IMR-90 (cell line): ENCODE measurements at regions not wholly inside any gene's neighbourhood (a gene's known extent, or its start where the extent isn't known, plus 50 kb on each side); places are given as distances from the start of the nearest gene placed in this dataset.

Source experiments
- ATAC-seq: fragments of 200-7000 bp; cut with Tn5 transposase; 2 replicates; pipeline ENCODE4 v1.9.1; 2020; ENCODE audit warnings: low read depth, mild to moderate bottlenecking, moderate library complexity
- BruUV-seq: library from RNA; stranded (reverse); fragments of 400-500 nt; replicated peaks from 2 replicates; lab custom pipeline; 2021; lab: Mats Ljungman, UMichigan
- CTCF ChIA-PET: fragments of 300-600 bp; formaldehyde crosslinking; extraction: SDS; loops from one replicate; lab custom pipeline; 2021; ENCODE audit warnings: antibody characterized with exemption; lab: Yijun Ruan, JAX
- POLR2A ChIA-PET: fragments of 300-600 bp; sonication (Branson Sonifier 250); formaldehyde crosslinking; loops from one replicate; lab custom pipeline; 2022; ENCODE audit warnings: antibody characterized with exemption; ENCODE audit not compliant: unreplicated experiment; lab: Charles Lee
- DNase-seq: peaks from one replicate; pipeline ENCODE4 v3.0.0; 2013
- H2AFZ ChIP-seq: replicated peaks from 2 replicates; pipeline ENCODE3; 2013; ENCODE audit warnings: low read length, mild to moderate bottlenecking; ENCODE audit not compliant: poor library complexity
- H2AK5ac ChIP-seq: 2 replicates; pipeline ENCODE4 v1.6.1; 2013; ENCODE audit warnings: low read depth, low read length, inconsistent platforms
- H2AK9ac ChIP-seq: replicated peaks from 2 replicates; pipeline ENCODE3; 2013; ENCODE audit warnings: mild to moderate bottlenecking, low read depth, low read length, moderate library complexity; ENCODE audit not compliant: poor library complexity
- H2BK120ac ChIP-seq: 2 replicates; pipeline ENCODE4 v1.6.1; 2013; ENCODE audit warnings: low read depth, low read length, inconsistent platforms
- H2BK15ac ChIP-seq: 3 replicates; pipeline ENCODE4 v1.6.1; 2013; ENCODE audit warnings: low read depth, low read length, inconsistent platforms
- H2BK20ac ChIP-seq: 2 replicates; pipeline ENCODE4 v1.6.1; 2013; ENCODE audit warnings: low read depth, mild to moderate bottlenecking, inconsistent platforms, low read length, moderate library complexity
- H2BK5ac ChIP-seq: 2 replicates; pipeline ENCODE4 v1.6.1; 2013; ENCODE audit warnings: mild to moderate bottlenecking, low read depth, low read length, inconsistent platforms; ENCODE audit not compliant: poor library complexity, severe bottlenecking
- H3K14ac ChIP-seq: replicated peaks from 2 replicates; pipeline ENCODE4 v1.6.1; 2013; ENCODE audit warnings: low read depth, low read length, inconsistent platforms
- H3K18ac ChIP-seq: 2 replicates; pipeline ENCODE4 v1.6.1; 2013; ENCODE audit warnings: low read depth, low read length, control low read depth
- H3K23ac ChIP-seq: 2 replicates; pipeline ENCODE4 v1.6.1; 2013; ENCODE audit warnings: low read depth, low read length, inconsistent platforms
- H3K27ac ChIP-seq: 2 replicates; pipeline ENCODE4 v1.5.1; 2013; ENCODE audit warnings: mild to moderate bottlenecking, control low read depth, low read length; ENCODE audit not compliant: insufficient read depth
- H3K27me3 ChIP-seq: 2 replicates; pipeline ENCODE4 v1.6.1; 2013; ENCODE audit warnings: low read length; ENCODE audit not compliant: control insufficient read depth, insufficient read depth
- H3K36me3 ChIP-seq: 2 replicates; pipeline ENCODE4 v1.6.1; 2013; ENCODE audit warnings: low read length, mixed read lengths; ENCODE audit not compliant: control insufficient read depth, insufficient read depth
- H3K4ac ChIP-seq: 2 replicates; pipeline ENCODE4 v1.6.1; 2013; ENCODE audit warnings: low read depth, low read length, inconsistent platforms
- H3K4me1 ChIP-seq: 2 replicates; pipeline ENCODE4 v1.6.1; 2013; ENCODE audit warnings: low read length, mixed read lengths; ENCODE audit not compliant: control insufficient read depth, insufficient read depth
- H3K4me2 ChIP-seq: 2 replicates; pipeline ENCODE4 v1.6.1; 2013; ENCODE audit warnings: low read depth, mild to moderate bottlenecking, control low read depth, low read length, moderate library complexity
- H3K4me3 ChIP-seq: 2 replicates; pipeline ENCODE4 v1.5.1; 2013; ENCODE audit warnings: low read depth, mild to moderate bottlenecking, control low read depth, low read length, moderate library complexity; ENCODE audit not compliant: insufficient read depth
- H3K56ac ChIP-seq: 2 replicates; pipeline ENCODE4 v1.6.1; 2013; ENCODE audit warnings: low read length, inconsistent platforms; ENCODE audit not compliant: insufficient read depth; ENCODE audit errors: extremely low read depth
- H3K79me1 ChIP-seq, 2 experiments: 2 replicates each; pipeline ENCODE4 v1.6.1; 2013; ENCODE audit warnings: low read length in 2 of 2, inconsistent platforms in 1 of 2, low read depth in 1 of 2
- H3K9ac ChIP-seq: 2 replicates; pipeline ENCODE4 v1.6.1; 2013; ENCODE audit warnings: low read depth, low read length, control low read depth
- H3K9me1 ChIP-seq: 2 replicates; pipeline ENCODE4 v1.6.1; 2013; ENCODE audit warnings: low read length, inconsistent platforms; ENCODE audit not compliant: insufficient read depth
- H3K9me3 ChIP-seq: 2 replicates; pipeline ENCODE4 v1.6.1; 2013; ENCODE audit warnings: low read length; ENCODE audit not compliant: control insufficient read depth, insufficient read depth
- H4K20me1 ChIP-seq: 2 replicates; pipeline ENCODE4 v1.6.1; 2013; ENCODE audit warnings: low read length, inconsistent platforms; ENCODE audit not compliant: insufficient read depth
- H4K5ac ChIP-seq: 2 replicates; pipeline ENCODE4 v1.6.1; 2013; ENCODE audit warnings: mild to moderate bottlenecking, low read depth, low read length, control low read depth
- H4K8ac ChIP-seq, 2 experiments: 2 replicates each; pipeline ENCODE4 v1.6.1; 2013; ENCODE audit warnings: low read depth in 2 of 2, low read length in 2 of 2, control low read depth in 1 of 2, inconsistent platforms in 1 of 2
- H4K91ac ChIP-seq: 2 replicates; pipeline ENCODE4 v1.6.1; 2013; ENCODE audit warnings: low read depth, low read length, inconsistent platforms; ENCODE audit not compliant: insufficient read depth
- CHD1 ChIP-seq: IDR thresholded peaks from 2 replicates; pipeline ENCODE4 v1.6.1; 2012; ENCODE audit warnings: low read depth, low read length, improper control_type of control experiment
- WGBS, 2 experiments: methylation state at CpG; one replicate each; pipeline versions ENCODE4 v1.1.5 to v1.1.7; 2013; ENCODE audit warnings: missing lambda C conversion rate in 2 of 2; ENCODE audit not compliant: insufficient read length in 1 of 2; ENCODE audit errors: extremely low coverage in 2 of 2; 5-methylcytosine and 5-hydroxymethylcytosine counted together
- dilution Hi-C: fragments of 300-500 bp; cut with HindIII; formaldehyde crosslinking; loops from one replicate; pipeline ENCODE4 v1.14.3; 2018; ENCODE audit warnings: low sequenced_read_pairs; ENCODE audit not compliant: unreplicated experiment
- in situ Hi-C: fragments of 300-500 bp; cut with MboI; formaldehyde crosslinking; loops from 3 replicates; pipeline ENCODE4 v1.14.3; 2019; ENCODE audit warnings: low sequenced_read_pairs, inconsistent platforms, mixed read lengths
- intact Hi-C: fragments of 100-400 bp; cut with micrococcal nuclease; formaldehyde crosslinking; loops from 2 replicates; pipeline ENCODE4 v1.10.0; 2022
- TF ChIP-seq, protein P1 (sequence below): fragments of 150-350 bp; IDR thresholded peaks from 2 replicates; pipeline ENCODE4 v1.6.1; 2017; ENCODE audit warnings: mild to moderate bottlenecking, antibody characterized with exemption, low read length, low read depth

DNA sequence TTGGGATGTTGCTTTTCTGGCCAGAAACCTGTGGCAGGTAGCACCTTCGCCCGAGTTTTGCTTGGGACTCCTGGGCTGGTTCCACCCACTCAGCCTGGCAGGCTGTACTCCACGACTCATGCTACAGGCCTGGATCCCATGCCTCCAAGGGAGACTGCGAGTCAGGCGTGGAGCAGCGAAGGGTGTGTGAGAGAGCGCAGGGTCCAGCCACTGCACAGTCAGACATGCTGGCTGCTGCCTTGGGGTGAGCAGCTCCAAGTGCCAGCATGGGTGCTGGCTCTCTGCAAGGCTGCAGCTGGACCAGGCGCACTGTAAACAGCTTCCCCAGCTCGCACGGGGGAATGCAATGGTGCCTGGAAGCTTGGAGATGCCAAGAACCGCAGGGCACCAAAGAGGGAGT lies 249.6 kb upstream of the EDIL3 start:
- Histone ChIP-seq H3K23ac (no peak overlapping the region), H3K9me1 (no peaks in the 10 kb centered on the region), H3K14ac (no peak overlapping the region), H3K79me1 (no peaks in the 10 kb centered on the region), H3K4me1 (no peaks in the 10 kb centered on the region), H2BK120ac (no peak overlapping the region), H3K27ac (no peak overlapping the region), H4K5ac (no peak overlapping the region), H2BK15ac (no peak overlapping the region), H3K9me3 (no peaks in the 10 kb centered on the region), H3K36me3 (no peaks in the 10 kb centered on the region), H3K18ac (no peak overlapping the region), H3K4me3 (no peak overlapping the region), H2AK9ac (no peak overlapping the region), H2BK20ac (no peak overlapping the region), H4K20me1 (no peaks in the 10 kb centered on the region), H3K27me3 (no peaks in the 10 kb centered on the region), H2AK5ac (no peak overlapping the region), H2AFZ (no peak overlapping the region), H4K8ac (no peak overlapping the region), H2BK5ac (no peak overlapping the region), H3K56ac (no peak overlapping the region), H3K4ac (no peak overlapping the region), H3K4me2 (no peak overlapping the region), H3K9ac (no peak overlapping the region), H4K91ac (no peak overlapping the region)
- 91% methylated on average over 7 of the region's 11 CpGs; no CpG with 5 or more reads in 1 of the 2 experiments for WGBS, 2 experiments
- ATAC-seq, result no peak
- intact Hi-C loops, result no loop called here
- TF ChIP-seq, protein P1, sequence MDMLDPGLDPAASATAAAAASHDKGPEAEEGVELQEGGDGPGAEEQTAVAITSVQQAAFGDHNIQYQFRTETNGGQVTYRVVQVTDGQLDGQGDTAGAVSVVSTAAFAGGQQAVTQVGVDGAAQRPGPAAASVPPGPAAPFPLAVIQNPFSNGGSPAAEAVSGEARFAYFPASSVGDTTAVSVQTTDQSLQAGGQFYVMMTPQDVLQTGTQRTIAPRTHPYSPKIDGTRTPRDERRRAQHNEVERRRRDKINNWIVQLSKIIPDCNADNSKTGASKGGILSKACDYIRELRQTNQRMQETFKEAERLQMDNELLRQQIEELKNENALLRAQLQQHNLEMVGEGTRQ, result no peak
- TF ChIP-seq CHD1, result no peak
- dilution Hi-C loops, result no loop called here
- CTCF ChIA-PET, result no interaction called here
- POLR2A ChIA-PET, result no interaction called here
- in situ Hi-C loops, result no loop called here
- BruUV-seq, result no TSS peak
- peak; percentile 17 for DNase-seq
